ENCODE measurements at regions not wholly inside any gene's neighbourhood (a gene's known extent, or its start where the extent isn't known, plus 50 kb on each side); places are given as distances from the start of the nearest gene placed in this dataset.

- TF ChIP-seq EP300 (IDR thresholded peaks at IDR 0.05; ENCODE audit: borderline replicate concordance in 1 of 2, low read depth in 1 of 2, low read length in 1 of 2), result no peak
- TF ChIP-seq REST (IDR thresholded peaks at IDR 0.05; ENCODE audit: low read depth, low read length), result no peak
- no peak for TF ChIP-seq SMC3 (IDR thresholded peaks at IDR 0.05; ENCODE audit: low read depth, low read length)
- TF ChIP-seq EZH2phosphoT487 (IDR thresholded peaks at IDR 0.05; ENCODE audit: borderline replicate concordance, low read depth), result no peak
- no peak for TF ChIP-seq JUND (IDR thresholded peaks at IDR 0.05)
- TF ChIP-seq ZBTB33 (IDR thresholded peaks at IDR 0.05; ENCODE audit: borderline replicate concordance, low read depth), result no peak
- TF ChIP-seq GATA2 (CRISPR knock-in tag; IDR thresholded peaks at IDR 0.05), result no peak
- TF ChIP-seq CHD2 (IDR thresholded peaks at IDR 0.05; ENCODE audit: low read length, partially characterized antibody), result no peak
- Histone ChIP-seq H3K9me3 (no peaks in the 10 kb centered on the region), H3K9ac (no peak overlapping the region), H4K20me1 (ENCODE audit: insufficient read depth) (no peaks in the 10 kb centered on the region), H3K36me3 (replicated peaks in 1 of 2; ENCODE audit: control insufficient read depth in 1 of 2, insufficient read depth in 2 of 2, low read length in 1 of 2) (no peaks in the 10 kb centered on the region), H3K79me2 (ENCODE audit: insufficient read depth) (no peaks in the 10 kb centered on the region), H2AFZ (ENCODE audit: low read depth) (no peak overlapping the region), H3F3A (replicated peaks; ENCODE audit: insufficient read depth) (peaks cover 3% of the 10 kb centered on the region), H3K4me1 (ENCODE audit: control insufficient read depth in 1 of 2, insufficient read depth in 2 of 2, low read depth in 1 of 2, low read length in 1 of 2) (no peaks in the 10 kb centered on the region), H3K27me3 (ENCODE audit: insufficient read depth) (no peaks in the 10 kb centered on the region), H3K4me3 (ENCODE audit: low read depth in 2 of 2, low read length in 1 of 2) (no peak overlapping the region), H3K9me2 (no peaks in the 10 kb centered on the region), H3K27ac (ENCODE audit: low read depth in 2 of 2, low read length in 1 of 2) (no peak overlapping the region), H3K4me2 (no peak overlapping the region)
- no peak for DNase-seq
- POLR2A ChIA-PET, result no interaction called here
- CTCF ChIA-PET, result no interaction called here
- 84% methylated on average over 4 of the region's 4 CpGs for WGBS (ENCODE audit: low lambda C conversion rate)
These were observed 300.9 kb upstream of the SOX2 start for GRCh38 chr3:181410870-181411269.

GRCh38 chr3:181403876-181404660, 307.7 kb upstream of the SOX2 start:
- POLR2A ChIA-PET, result interaction anchor here (0.6 kb wide), 1 partner anchor 210 kb away, joined by 3 read pairs; no protein-coding TSS in a partner anchor
- no peaks in the 10 kb centered on the region for H3K27me3 ChIP-seq (ENCODE audit: insufficient read depth)

More at GRCh38 chr3:181403876-181404660, 307.7 kb upstream of the SOX2 start:
- Histone ChIP-seq H3K4me2 (no peak overlapping the region), H2AFZ (ENCODE audit: low read depth) (no peak overlapping the region), H3K4me1 (ENCODE audit: control insufficient read depth in 1 of 2, insufficient read depth in 2 of 2, low read depth in 1 of 2, low read length in 1 of 2) (no peaks in the 10 kb centered on the region), H3K9me2 (no peaks in the 10 kb centered on the region), H3K36me3 (replicated peaks in 1 of 2; ENCODE audit: control insufficient read depth in 1 of 2, insufficient read depth in 2 of 2, low read length in 1 of 2) (no peaks in the 10 kb centered on the region), H3F3A (replicated peaks; ENCODE audit: insufficient read depth) (peaks cover 3% of the 10 kb centered on the region), H3K9me3 (no peaks in the 10 kb centered on the region), H3K79me2 (ENCODE audit: insufficient read depth) (no peaks in the 10 kb centered on the region), H3K27ac (ENCODE audit: low read depth in 2 of 2, low read length in 1 of 2) (no peak overlapping the region), H3K4me3 (ENCODE audit: low read depth in 2 of 2, low read length in 1 of 2) (no peak overlapping the region), H3K9ac (no peak overlapping the region), H4K20me1 (ENCODE audit: insufficient read depth) (no peaks in the 10 kb centered on the region)
- DNase-seq, result no peak
- 59% methylated on average over 8 of the region's 8 CpGs for WGBS (ENCODE audit: low lambda C conversion rate)
- CTCF ChIA-PET, result interaction anchor here (1.0 to 1.6 kb wide), 2 partner anchors 21 to 77 kb away, joined by 3 to 4 read pairs; no protein-coding TSS in a partner anchor
- TF ChIP-seq ELF1 (IDR thresholded peaks at IDR 0.05) (no peak), FOXM1 (IDR thresholded peaks at IDR 0.05; ENCODE audit: low read depth) (no peak), CHD2 (IDR thresholded peaks at IDR 0.05; ENCODE audit: low read length, partially characterized antibody) (no peak), POLR2AphosphoS5 (IDR thresholded peaks at IDR 0.05; ENCODE audit: low read depth, low read length) (no peak), EZH2phosphoT487 (IDR thresholded peaks at IDR 0.05; ENCODE audit: borderline replicate concordance, low read depth) (no peak), MXI1 (IDR thresholded peaks at IDR 0.05; ENCODE audit: low read depth, low read length) (no peak)

All from SK-N-SH (cell line).